ENCODE measurements at regions not wholly inside any gene's neighbourhood (a gene's known extent, or its start where the extent isn't known, plus 50 kb on each side); places are given as distances from the start of the nearest gene placed in this dataset.

- DNase-seq, result no peak
These were observed 115.6 kb downstream of the BTG1 start for GRCh38 chr12:92029902-92030586.

DNA sequence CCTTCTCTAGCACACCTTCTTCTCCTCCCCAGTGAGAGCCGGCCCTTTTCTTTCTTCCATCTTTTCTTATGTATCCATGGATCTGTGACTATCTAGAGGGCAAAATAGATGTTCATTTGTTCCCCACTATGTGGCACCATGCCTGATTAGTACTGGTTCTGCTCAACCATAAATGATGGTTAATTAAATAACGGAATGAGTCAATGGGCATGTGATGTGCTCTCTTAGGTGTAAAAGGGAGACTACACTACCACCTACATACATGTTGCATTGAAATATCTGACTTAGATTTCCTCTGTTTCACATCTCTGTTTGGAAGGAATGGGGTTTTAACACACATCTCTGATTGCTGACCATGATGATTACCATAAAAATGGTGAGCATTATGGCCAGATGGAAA lies 116.5 kb downstream of the BTG1 start:
- DNase-seq, result no peak

- no peak for DNase-seq
These were observed 117.3 kb downstream of the BTG1 start for GRCh38 chr12:92028441-92028709.

GRCh38 chr12:92027701-92028440 lies 117.8 kb downstream of the BTG1 start:
- DNase-seq, result no peak

- DNase-seq, result no peak
These were observed 118.4 kb downstream of the BTG1 start for GRCh38 chr12:92027243-92027642.

DNA sequence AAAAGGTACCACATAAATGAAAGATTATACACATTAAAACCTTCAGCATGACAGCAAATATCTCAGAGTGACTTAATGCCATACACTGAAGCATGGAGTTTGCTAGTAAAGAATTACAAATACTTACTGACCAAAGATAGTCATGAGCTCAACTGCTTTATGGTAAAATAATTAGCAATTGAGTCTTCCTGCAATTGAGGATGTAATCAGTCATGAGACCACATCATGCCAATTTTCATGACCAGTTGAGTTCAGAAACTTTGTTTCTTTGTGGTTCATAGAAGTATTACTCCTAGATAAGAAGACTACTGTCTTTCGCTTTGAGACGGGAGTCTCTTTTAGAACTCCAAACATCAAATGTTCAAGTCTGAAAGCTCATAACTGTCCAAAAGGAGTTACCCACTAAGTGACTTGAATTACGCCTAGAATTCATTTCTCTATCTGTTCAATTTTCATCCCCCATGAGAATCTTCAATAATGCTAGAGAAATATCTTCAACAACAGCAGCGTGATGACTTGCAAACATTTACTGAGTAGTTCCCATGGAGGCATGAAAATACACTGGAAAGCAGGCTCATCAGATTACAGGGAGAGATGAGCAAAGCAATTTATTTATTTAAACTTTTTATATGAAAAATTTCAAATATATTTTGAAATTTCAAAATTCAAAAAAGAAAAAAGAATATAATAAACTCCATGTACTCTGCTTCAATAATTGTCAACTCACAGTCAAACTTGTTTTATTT lies 120.0 kb downstream of the BTG1 start:
- DNase-seq, result no peak

- no peak for DNase-seq
These were observed 123.6 kb downstream of the BTG1 start for GRCh38 chr12:92022093-92022492.

DNA sequence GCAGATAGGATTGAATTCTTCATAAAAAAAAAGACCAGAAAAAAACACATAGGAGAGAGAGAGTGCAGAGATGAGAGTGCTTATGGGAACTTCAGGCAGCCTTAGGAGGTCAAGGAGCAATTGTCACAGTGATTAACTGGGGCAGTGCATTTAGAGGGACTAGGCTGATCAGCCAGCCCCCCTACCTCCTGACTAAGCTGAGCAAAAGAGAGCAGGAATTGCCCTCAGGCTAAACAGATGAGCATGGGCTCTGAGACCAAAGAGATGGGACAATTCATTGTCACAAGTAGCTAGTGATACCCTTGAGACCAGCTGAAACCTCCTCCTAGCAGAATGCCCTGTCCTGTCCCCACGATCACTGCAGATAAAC lies 124.0 kb downstream of the BTG1 start:
- no peak for DNase-seq

GRCh38 chr12:92020983-92021665 lies 124.5 kb downstream of the BTG1 start:
- no peak for DNase-seq

- DNase-seq, result no peak
These were observed 126.0 kb downstream of the BTG1 start for GRCh38 chr12:92019491-92020277.

- DNase-seq, result no peak
These were observed 133.0 kb downstream of the BTG1 start for GRCh38 chr12:92012691-92013090.

DNA sequence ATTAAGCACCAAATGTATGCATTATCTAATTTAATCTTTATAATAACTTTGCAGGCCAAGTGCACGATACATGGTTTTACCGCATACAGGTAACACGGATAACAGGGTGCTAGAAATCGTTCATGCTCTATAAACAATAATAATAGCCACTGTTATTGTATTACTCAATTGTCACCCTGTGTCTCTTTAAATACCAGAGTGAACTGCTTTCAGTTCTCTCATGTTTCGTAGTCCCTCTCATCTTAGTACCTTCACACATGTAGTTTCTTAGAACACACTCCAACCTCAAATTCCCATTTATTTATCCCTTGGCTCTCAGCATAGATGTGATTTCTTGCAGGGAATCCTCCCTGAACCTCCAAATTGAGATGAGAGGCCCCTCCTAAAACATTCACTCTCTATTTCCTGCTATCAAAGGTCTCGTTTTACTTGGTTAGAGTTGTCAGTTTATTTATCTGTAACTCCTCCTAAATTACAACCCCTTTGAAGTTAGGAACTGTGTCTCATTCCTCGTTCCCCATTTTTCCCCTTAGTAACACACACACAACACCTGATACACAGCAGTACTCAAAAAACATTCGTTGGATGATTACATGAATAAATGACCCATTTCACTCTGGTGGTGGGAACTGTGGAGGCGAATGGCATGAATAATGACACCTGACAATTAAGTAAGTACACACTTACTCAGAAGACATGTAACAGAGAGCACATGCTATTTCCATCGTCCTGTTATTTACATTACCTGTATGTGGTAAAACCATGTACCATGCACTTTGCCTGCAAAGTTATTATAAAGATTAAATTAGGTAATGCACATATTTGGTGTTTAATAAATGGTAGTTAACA lies 134.6 kb downstream of the BTG1 start:
- no peak for DNase-seq

DNA sequence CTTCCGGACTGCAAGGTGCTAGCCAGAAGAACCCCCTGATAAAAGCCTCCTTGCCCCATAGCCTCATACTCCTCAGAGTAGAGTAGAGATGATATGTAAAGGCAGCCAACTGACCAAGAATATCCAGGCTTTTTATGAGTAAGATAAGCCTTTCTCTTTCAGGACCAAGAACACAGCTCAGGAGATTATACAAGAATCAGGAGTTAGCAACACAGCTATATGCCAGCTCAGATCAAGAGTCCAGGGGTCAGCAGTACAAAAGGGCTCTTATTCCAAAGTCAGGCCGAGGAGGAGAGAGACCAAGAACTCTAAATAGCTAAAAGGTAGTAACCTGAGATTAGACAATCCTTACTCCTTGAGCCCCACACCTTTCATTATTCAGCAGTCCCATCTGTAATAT lies 135.3 kb downstream of the BTG1 start:
- DNase-seq, result no peak

DNA sequence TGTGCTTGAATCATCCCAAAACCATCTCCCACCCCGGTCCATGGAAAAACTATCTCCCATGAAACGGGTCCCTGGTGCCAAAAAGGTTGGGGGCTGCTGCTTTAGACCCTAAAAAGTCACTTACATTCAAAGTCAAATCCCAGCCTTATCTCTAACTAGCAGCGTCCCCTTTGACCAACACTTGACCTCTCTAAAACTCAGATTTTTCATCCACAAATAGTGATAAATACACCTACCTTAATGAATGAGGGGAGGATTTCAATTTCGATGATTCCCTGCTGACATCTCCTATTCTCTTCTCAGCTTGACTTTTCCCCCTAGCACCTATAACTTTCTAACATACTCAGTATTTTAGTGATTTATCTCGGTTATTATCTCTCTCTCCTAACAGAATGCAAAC lies 137.3 kb downstream of the BTG1 start:
- no peak for DNase-seq

DNA sequence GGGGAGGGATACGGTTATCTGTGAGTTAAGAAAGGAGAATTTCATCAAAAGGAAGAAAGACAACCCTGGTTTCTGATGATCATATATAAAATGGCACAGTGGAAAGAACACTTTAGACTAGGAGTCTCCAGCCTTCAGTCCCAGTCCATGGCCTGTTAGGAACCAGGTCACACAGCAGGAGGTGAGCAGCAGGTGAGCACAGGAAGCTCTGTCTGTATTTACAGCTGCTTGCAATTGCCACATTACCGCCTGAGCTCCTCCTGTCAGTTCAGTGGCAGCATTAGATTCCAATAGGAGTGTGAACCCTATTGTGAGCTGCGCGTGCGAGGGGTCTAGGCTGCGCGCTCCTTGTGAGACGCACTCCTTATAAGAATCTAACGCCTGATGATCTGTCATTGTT lies 137.9 kb downstream of the BTG1 start:
- no peak for DNase-seq

GRCh38 chr12:92003701-92004100 lies 141.9 kb downstream of the BTG1 start:
- no peak for DNase-seq

DNA sequence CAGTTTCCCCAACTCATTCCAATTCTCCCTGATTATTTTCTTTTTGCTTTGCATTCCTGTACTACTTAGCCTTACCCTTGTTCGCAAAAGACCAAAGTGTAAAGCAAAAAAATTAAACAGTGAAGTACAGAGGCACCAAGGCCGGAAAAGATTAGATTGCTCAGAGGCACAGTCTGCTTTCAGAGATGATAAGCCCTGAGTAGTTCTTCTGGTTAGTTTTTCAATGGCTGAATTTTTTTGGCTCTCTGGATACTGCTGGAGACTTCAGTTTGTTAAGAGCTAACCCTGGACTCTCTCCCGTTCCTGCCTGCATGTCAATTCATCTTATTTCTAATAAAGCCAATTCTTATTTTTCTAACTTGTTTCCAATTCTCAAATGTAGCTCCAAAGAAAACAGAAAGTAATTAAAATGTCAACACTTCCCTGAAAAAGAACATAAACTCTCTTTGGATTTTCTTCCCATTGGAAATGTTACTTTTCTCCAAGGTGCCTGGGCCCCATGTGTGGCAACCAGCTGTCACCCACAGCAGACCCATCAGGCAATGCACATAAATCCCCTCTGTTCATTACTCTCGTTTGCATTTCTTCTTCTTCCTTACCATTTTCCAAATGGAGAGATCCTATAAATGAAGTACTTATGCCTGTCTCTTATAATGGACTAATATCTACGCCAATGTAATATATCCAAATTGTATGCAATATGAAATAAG lies 142.8 kb downstream of the BTG1 start:
- DNase-seq, result no peak

- no peak for DNase-seq
These were observed 143.4 kb downstream of the BTG1 start for GRCh38 chr12:92002195-92002649.

- DNase-seq, result no peak
These were observed 145.0 kb downstream of the BTG1 start for GRCh38 chr12:92000597-92000996.

GRCh38 chr12:91999823-92000222 lies 145.8 kb downstream of the BTG1 start:
- no peak for DNase-seq

DNA sequence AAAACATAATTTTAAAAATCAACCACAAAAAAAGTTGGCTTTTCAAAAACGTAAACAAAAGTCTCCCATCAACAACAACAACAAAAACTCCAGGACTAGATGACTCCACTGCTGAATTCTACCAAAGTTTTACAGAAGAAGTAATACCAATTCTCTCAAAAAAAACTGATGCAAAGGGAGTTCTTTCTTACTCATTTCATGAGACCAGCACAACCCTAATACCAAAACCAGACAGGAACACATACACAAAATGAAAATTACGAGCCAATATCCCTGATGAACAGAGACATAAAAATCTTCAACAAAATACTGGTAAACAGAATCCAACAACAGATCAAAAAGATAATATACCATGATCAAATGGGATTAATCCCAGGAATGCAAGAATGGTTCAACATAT lies 147.3 kb downstream of the BTG1 start:
- no peak for DNase-seq
